Lower lobe of right lung (tissue), 2 donors: ENCODE measurements at regions not wholly inside any gene's neighbourhood (a gene's known extent, or its start where the extent isn't known, plus 50 kb on each side); places are given as distances from the start of the nearest gene placed in this dataset.

ENCODE experiments used
- ATAC-seq, 2 donors: fragments of 200-7000 bp; cut with Tn5 transposase; one replicate each; pipeline ENCODE4 v1.9.1; 2020 to 2022; ENCODE audit warnings: mild to moderate bottlenecking in 2 of 2, moderate library complexity in 2 of 2
- DNase-seq: peaks from one replicate; pipeline ENCODE4 v3.0.0-alpha.2; 2020
- H3K27ac ChIP-seq: fragments of 200-600 bp; one replicate; pipeline ENCODE4 v1.8.0; 2022
- H3K27me3 ChIP-seq: fragments of 200-600 bp; one replicate; pipeline ENCODE4 v1.8.0; 2022; ENCODE audit warnings: low read depth
- H3K36me3 ChIP-seq: fragments of 200-600 bp; one replicate; pipeline ENCODE4 v1.8.0; 2022; ENCODE audit warnings: mild to moderate bottlenecking
- H3K4me1 ChIP-seq: fragments of 200-600 bp; one replicate; pipeline ENCODE4 v1.8.0; 2022
- H3K4me3 ChIP-seq: fragments of 200-600 bp; one replicate; pipeline ENCODE4 v1.8.0; 2022; ENCODE audit warnings: mild to moderate bottlenecking
- H3K9me3 ChIP-seq: fragments of 200-600 bp; one replicate; pipeline ENCODE4 v1.8.0; 2022
- CTCF ChIP-seq: fragments of 200-600 bp; IDR thresholded peaks from one replicate; pipeline ENCODE4 v1.8.0; 2022; ENCODE audit warnings: antibody characterized with exemption, mild to moderate bottlenecking
- intact Hi-C: fragments of 100-400 bp; cut with DNase I; formaldehyde crosslinking; loops from one replicate; pipeline ENCODE4 v1.11.0; 2022
- donor health status: DM: no; HTN: yes; CAD: no; lungs with severe emphysema.

GRCh38 chr5:166942948-166943347 lies 1348.5 kb upstream of the WWC1 start:
- no peak overlapping the region for H3K4me3 ChIP-seq
- H3K4me1 ChIP-seq, result no peaks in the 10 kb centered on the region
- peaks cover 3% of the 10 kb centered on the region for H3K9me3 ChIP-seq
- no peak for TF ChIP-seq CTCF
- ATAC-seq, result no peak
- H3K27ac ChIP-seq, result no peak overlapping the region
- intact Hi-C loops, result no loop called here
- DNase-seq, result no peak
- no peaks in the 10 kb centered on the region for H3K36me3 ChIP-seq
- H3K27me3 ChIP-seq, result no peaks in the 10 kb centered on the region

- no peak overlapping the region for H3K27ac ChIP-seq
- no peak for ATAC-seq
- intact Hi-C loops, result no loop called here
These were observed 1344.4 kb upstream of the WWC1 start for GRCh38 chr5:166947045-166947444.

GRCh38 chr5:166948679-166949078 lies 1342.8 kb upstream of the WWC1 start:
- ATAC-seq, result no peak
- no peaks in the 10 kb centered on the region for H3K4me1 ChIP-seq
- intact Hi-C loops, result no loop called here
- no peaks in the 10 kb centered on the region for H3K27me3 ChIP-seq
- no peak for DNase-seq
- TF ChIP-seq CTCF, result no peak
- H3K9me3 ChIP-seq, result no peaks in the 10 kb centered on the region
- no peak overlapping the region for H3K4me3 ChIP-seq
- H3K27ac ChIP-seq, result no peak overlapping the region
- no peaks in the 10 kb centered on the region for H3K36me3 ChIP-seq

More at GRCh38 chr5:166947045-166947444, 1344.4 kb upstream of the WWC1 start:
- no peak for DNase-seq
- H3K36me3 ChIP-seq, result no peaks in the 10 kb centered on the region
- no peaks in the 10 kb centered on the region for H3K4me1 ChIP-seq
- H3K4me3 ChIP-seq, result no peak overlapping the region
- H3K9me3 ChIP-seq, result no peaks in the 10 kb centered on the region
- H3K27me3 ChIP-seq, result no peaks in the 10 kb centered on the region
- TF ChIP-seq CTCF, result no peak

GRCh38 chr5:166952048-166952447 lies 1339.4 kb upstream of the WWC1 start:
- no peak for DNase-seq
- Histone ChIP-seq H3K36me3 (no peaks in the 10 kb centered on the region), H3K4me1 (no peaks in the 10 kb centered on the region), H3K4me3 (no peak overlapping the region), H3K27me3 (no peaks in the 10 kb centered on the region), H3K27ac (no peak overlapping the region), H3K9me3 (no peaks in the 10 kb centered on the region)
- TF ChIP-seq CTCF, result no peak
- intact Hi-C loops, result no loop called here
- no peak for ATAC-seq

- intact Hi-C loops, result no loop called here
- DNase-seq (no peak), ATAC-seq (no peak)
- H3K9me3 ChIP-seq, result no peaks in the 10 kb centered on the region
- TF ChIP-seq CTCF, result no peak
- no peaks in the 10 kb centered on the region for H3K36me3 ChIP-seq
- H3K4me1 ChIP-seq, result no peaks in the 10 kb centered on the region
- no peak overlapping the region for H3K27ac ChIP-seq
- H3K4me3 ChIP-seq, result no peak overlapping the region
- no peaks in the 10 kb centered on the region for H3K27me3 ChIP-seq
These were observed 1333.7 kb upstream of the WWC1 start for GRCh38 chr5:166957782-166958181.

GRCh38 chr5:166959766-166960165 lies 1331.7 kb upstream of the WWC1 start:
- no peak for ATAC-seq
- no peaks in the 10 kb centered on the region for H3K36me3 ChIP-seq
- H3K27ac ChIP-seq, result no peak overlapping the region
- no peak overlapping the region for H3K4me3 ChIP-seq
- no peak for TF ChIP-seq CTCF
- intact Hi-C loops, result no loop called here
- H3K27me3 ChIP-seq, result no peaks in the 10 kb centered on the region
- H3K9me3 ChIP-seq, result no peaks in the 10 kb centered on the region
- no peak for DNase-seq
- no peaks in the 10 kb centered on the region for H3K4me1 ChIP-seq
